KMS-11 (cell line): ENCODE measurements at regions not wholly inside any gene's neighbourhood (a gene's known extent, or its start where the extent isn't known, plus 50 kb on each side); places are given as distances from the start of the nearest gene placed in this dataset.
"Not testable (repeated sequence)": the region's sequence is repeated elsewhere in the genome, so short reads cannot be mapped to it uniquely, and the experiment has no call there.

Source experiments
- H2AFZ ChIP-seq: fragments of 200-600 bp; sonication (generic); 2 replicates; pipeline ENCODE4 v1.6.1; 2016; ENCODE audit warnings: antibody characterized with exemption, mixed run types, low read depth
- H3K27ac ChIP-seq: fragments of 200-600 bp; sonication (generic); 2 replicates; pipeline ENCODE4 v1.6.1; 2016; ENCODE audit warnings: mild to moderate bottlenecking, mixed run types
- H3K27me3 ChIP-seq: fragments of 200-600 bp; sonication (generic); 2 replicates; pipeline ENCODE4 v1.6.1; 2017; ENCODE audit warnings: mild to moderate bottlenecking, low read depth, mixed run types, moderate library complexity; ENCODE audit not compliant: insufficient read depth
- H3K36me3 ChIP-seq: fragments of 200-600 bp; sonication (generic); 2 replicates; pipeline ENCODE4 v1.6.1; 2017; ENCODE audit warnings: mild to moderate bottlenecking, mixed run types; ENCODE audit not compliant: insufficient read depth
- H3K4me1 ChIP-seq: fragments of 200-600 bp; sonication (generic); 2 replicates; pipeline ENCODE4 v1.6.1; 2016; ENCODE audit warnings: mild to moderate bottlenecking, low read depth, mixed run types; ENCODE audit not compliant: poor library complexity, severe bottlenecking
- H3K4me2 ChIP-seq: fragments of 200-600 bp; sonication (generic); 2 replicates; pipeline ENCODE4 v1.7.0; 2016; ENCODE audit warnings: mild to moderate bottlenecking, mixed run types
- H3K4me3 ChIP-seq: fragments of 200-600 bp; sonication (generic); IDR thresholded peaks from 2 replicates; pipeline ENCODE4 v1.6.1; 2017; ENCODE audit warnings: low read depth, low read length, mixed read lengths; ENCODE audit not compliant: insufficient read depth
- H3K79me2 ChIP-seq: fragments of 200-600 bp; sonication (generic); 2 replicates; pipeline ENCODE4 v1.6.1; 2016; ENCODE audit warnings: low read depth, mixed run types; ENCODE audit not compliant: insufficient read depth
- H3K9ac ChIP-seq: fragments of 200-600 bp; sonication (generic); 2 replicates; pipeline ENCODE4 v1.6.1; 2016; ENCODE audit warnings: mild to moderate bottlenecking, mixed run types
- H4K20me1 ChIP-seq: fragments of 200-600 bp; sonication (generic); 2 replicates; pipeline ENCODE4 v1.6.1; 2016; ENCODE audit warnings: mild to moderate bottlenecking, mixed run types; ENCODE audit not compliant: insufficient read depth
- CTCF ChIP-seq: fragments of 200-600 bp; sonication (generic); conservative IDR thresholded peaks from 2 replicates; pipeline ENCODE4 v1.6.1; 2017; ENCODE audit warnings: low read depth, mild to moderate bottlenecking, antibody characterized with exemption, low read length, moderate library complexity, mixed read lengths

DNA sequence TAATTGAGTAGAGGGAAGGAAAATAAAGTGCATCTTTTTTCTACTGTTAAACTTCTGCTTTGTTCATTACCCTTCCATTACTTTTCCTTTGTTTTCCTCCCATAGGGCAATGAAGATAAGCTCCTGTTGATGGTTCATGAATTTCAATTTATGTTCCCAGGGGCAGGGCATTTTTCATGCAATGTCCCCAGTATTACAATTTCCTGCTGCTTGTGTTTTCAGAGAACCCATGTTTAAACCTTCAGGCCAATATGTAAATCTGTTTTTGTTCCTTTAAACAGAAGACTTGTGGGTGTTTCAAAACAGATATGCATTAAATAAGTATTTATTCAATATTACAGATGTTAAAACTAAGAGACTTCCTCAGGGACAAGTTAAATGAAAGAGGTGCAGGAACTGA lies 834.5 kb downstream of the ZPLD1 start:
- Histone ChIP-seq H3K9ac (no peak overlapping the region), H3K36me3 (no peaks in the 10 kb centered on the region), H4K20me1 (no peaks in the 10 kb centered on the region), H3K27me3 (no peaks in the 10 kb centered on the region), H3K4me1 (no peaks in the 10 kb centered on the region), H3K79me2 (no peaks in the 10 kb centered on the region), H2AFZ (no peak overlapping the region), H3K27ac (no peak overlapping the region), H3K4me3 (no peak overlapping the region), H3K4me2 (no peak overlapping the region)
- TF ChIP-seq CTCF = no peak

GRCh38 chr3:103271575-103271974 lies 836.8 kb downstream of the ZPLD1 start:
- H3K9ac ChIP-seq = no peak overlapping the region
- no peaks in the 10 kb centered on the region for H3K36me3 ChIP-seq
- no peak for TF ChIP-seq CTCF
- H3K79me2 ChIP-seq = no peaks in the 10 kb centered on the region
- no peaks in the 10 kb centered on the region for H3K4me1 ChIP-seq
- no peak overlapping the region for H3K27ac ChIP-seq
- H4K20me1 ChIP-seq = no peaks in the 10 kb centered on the region
- H3K4me2 ChIP-seq = no peak overlapping the region
- H3K4me3 ChIP-seq = no peak overlapping the region
- H2AFZ ChIP-seq = no peak overlapping the region
- no peaks in the 10 kb centered on the region for H3K27me3 ChIP-seq

DNA sequence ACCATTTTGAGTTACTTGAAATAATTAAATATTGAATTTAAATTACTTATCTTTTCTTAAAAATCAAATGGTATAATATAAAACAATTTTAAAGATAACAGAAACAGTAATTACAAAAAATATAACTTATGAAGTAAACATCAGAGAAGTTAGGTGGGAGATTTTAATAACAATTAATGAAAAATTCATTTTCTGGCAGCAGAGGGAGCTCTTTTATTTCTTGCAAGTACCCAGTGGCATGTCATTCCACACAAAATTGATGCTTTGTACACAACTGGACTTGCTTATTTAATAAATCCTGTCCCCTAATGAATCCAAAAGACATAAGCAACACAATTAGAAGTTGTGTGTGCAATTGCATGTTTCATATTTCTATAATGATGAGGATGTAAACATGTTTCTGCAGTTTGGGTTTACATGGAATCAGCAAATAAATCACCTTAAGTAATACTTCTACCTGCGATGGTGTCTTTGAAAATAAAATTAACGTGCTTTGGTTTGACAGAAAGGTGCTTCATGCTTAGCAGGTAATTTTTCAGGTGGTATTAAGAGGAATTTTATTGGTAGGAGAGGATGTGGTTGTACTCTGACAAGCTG lies 861.3 kb downstream of the ZPLD1 start:
- peak; percentile 48 for TF ChIP-seq CTCF
- no peaks in the 10 kb centered on the region for H3K36me3 ChIP-seq
- no peaks in the 10 kb centered on the region for H4K20me1 ChIP-seq
- no peak overlapping the region for H3K9ac ChIP-seq
- H3K4me2 ChIP-seq = no peak overlapping the region
- H2AFZ ChIP-seq = no peak overlapping the region
- no peaks in the 10 kb centered on the region for H3K27me3 ChIP-seq
- H3K4me3 ChIP-seq = no peak overlapping the region
- no peaks in the 10 kb centered on the region for H3K79me2 ChIP-seq
- no peaks in the 10 kb centered on the region for H3K4me1 ChIP-seq
- H3K27ac ChIP-seq = no peak overlapping the region

GRCh38 chr3:103297502-103297901 lies 862.7 kb downstream of the ZPLD1 start:
- H3K4me2 ChIP-seq, H3K27ac ChIP-seq, H3K79me2 ChIP-seq, H3K4me1 ChIP-seq, H3K36me3 ChIP-seq, H2AFZ ChIP-seq, H3K9ac ChIP-seq, H4K20me1 ChIP-seq, H3K27me3 ChIP-seq, H3K4me3 ChIP-seq: not testable (repeated sequence)

DNA sequence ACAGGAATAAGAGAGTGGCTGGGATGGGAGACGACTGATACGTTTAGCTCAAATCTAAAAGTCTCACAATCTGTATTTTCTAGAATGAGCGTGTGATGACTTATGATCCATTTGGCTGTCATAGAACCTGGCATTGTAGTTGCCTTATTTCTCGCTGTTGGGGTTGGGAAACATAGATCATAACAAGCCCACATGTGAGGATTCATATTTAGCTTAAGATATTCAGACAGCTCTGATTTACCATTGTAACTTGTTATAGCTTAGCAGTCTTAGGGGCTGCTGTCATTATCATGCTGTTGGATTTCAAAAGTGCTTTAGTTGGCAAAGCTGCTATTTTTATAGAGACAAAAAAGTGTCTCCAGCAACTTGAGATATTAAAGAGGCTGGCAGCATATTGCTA lies 871.3 kb downstream of the ZPLD1 start:
- Histone ChIP-seq H3K27ac (no peak overlapping the region), H3K27me3 (no peaks in the 10 kb centered on the region), H3K4me2 (no peak overlapping the region), H3K4me1 (no peaks in the 10 kb centered on the region), H3K36me3 (no peaks in the 10 kb centered on the region), H3K4me3 (no peak overlapping the region), H2AFZ (no peak overlapping the region), H3K9ac (no peak overlapping the region), H4K20me1 (no peaks in the 10 kb centered on the region), H3K79me2 (no peaks in the 10 kb centered on the region)
- TF ChIP-seq CTCF = no peak
